ENCODE measurements at regions not wholly inside any gene's neighbourhood (a gene's known extent, or its start where the extent isn't known, plus 50 kb on each side); places are given as distances from the start of the nearest gene placed in this dataset.
A peak's percentile ranks its signal among the peaks of the same experiment; 100 is the strongest.

DNA sequence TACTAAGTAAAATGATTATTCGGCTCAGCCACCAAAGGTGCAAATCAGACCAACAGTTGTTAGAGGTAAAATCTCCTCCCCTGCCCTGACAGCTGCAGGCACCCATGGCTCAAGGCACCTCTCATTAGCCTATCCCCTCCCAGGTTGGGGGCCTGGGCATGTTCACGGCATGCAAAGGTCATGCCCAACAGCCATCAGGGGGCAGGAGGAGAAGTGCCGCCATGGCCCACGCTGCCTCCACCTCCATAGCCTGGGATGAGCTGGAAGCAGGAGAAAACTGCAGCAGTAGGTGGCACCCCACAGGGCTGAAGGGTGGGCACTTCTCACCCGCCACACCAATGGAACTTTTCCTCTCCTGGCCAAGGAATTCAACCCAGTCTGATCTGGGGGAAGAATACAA, 146.4 kb upstream of the COX10 start:
- H3K4me1 Mint-ChIP-seq (ENCODE audit: low read depth) = peaks cover 68% of the 10 kb centered on the region
- intact Hi-C loops (cut with micrococcal nuclease) = no loop called here
- peaks cover 7% of the 10 kb centered on the region for H3K9me3 Mint-ChIP-seq
- peaks cover 29% of the 10 kb centered on the region for H3K36me3 Mint-ChIP-seq (ENCODE audit: low read depth)
- no peak overlapping the region for H3K4me3 Mint-ChIP-seq
- no peaks in the 10 kb centered on the region for H3K27me3 Mint-ChIP-seq
- H3K27ac Mint-ChIP-seq = peak overlapping the region; percentile 72

GRCh38 chr17:13925579-13925978, 143.7 kb upstream of the COX10 start:
- Mint-ChIP-seq H3K27ac (no peak overlapping the region), H3K36me3 (ENCODE audit: low read depth) (peaks cover 50% of the 10 kb centered on the region), H3K27me3 (no peaks in the 10 kb centered on the region), H3K9me3 (peaks cover 22% of the 10 kb centered on the region), H3K4me1 (ENCODE audit: low read depth) (peaks cover 61% of the 10 kb centered on the region), H3K4me3 (no peak overlapping the region)
- intact Hi-C loops (cut with micrococcal nuclease) = no loop called here

GRCh38 chr17:13931111-13931526, 138.2 kb upstream of the COX10 start:
- intact Hi-C loops (cut with micrococcal nuclease) = loop anchor here (2.0 to 10.0 kb wide), 6 partner anchors 76 to 1306 kb away; partner anchors contain the start of genes COX10 and HS3ST3B1
- Mint-ChIP-seq H3K9me3 (peaks cover 15% of the 10 kb centered on the region), H3K4me1 (ENCODE audit: low read depth) (peaks cover 40% of the 10 kb centered on the region), H3K4me3 (peak overlapping the region; percentile 68), H3K27me3 (no peaks in the 10 kb centered on the region), H3K27ac (peak overlapping the region; percentile 91), H3K36me3 (ENCODE audit: low read depth) (peaks cover 24% of the 10 kb centered on the region)

GRCh38 chr17:13931800-13932460, 137.4 kb upstream of the COX10 start:
- peaks cover 15% of the 10 kb centered on the region for H3K9me3 Mint-ChIP-seq
- no peaks in the 10 kb centered on the region for H3K27me3 Mint-ChIP-seq
- intact Hi-C loops (cut with micrococcal nuclease) = loop anchor here (2.0 to 10.0 kb wide), 6 partner anchors 75 to 1305 kb away; partner anchors contain the start of genes COX10 and HS3ST3B1
- H3K4me3 Mint-ChIP-seq = no peak overlapping the region
- H3K36me3 Mint-ChIP-seq (ENCODE audit: low read depth) = peaks cover 23% of the 10 kb centered on the region
- peaks cover 40% of the 10 kb centered on the region for H3K4me1 Mint-ChIP-seq (ENCODE audit: low read depth)
- peak overlapping the region; percentile 91 for H3K27ac Mint-ChIP-seq

GRCh38 chr17:13933441-13934276, 135.6 kb upstream of the COX10 start:
- peak overlapping the region; percentile 91 for H3K27ac Mint-ChIP-seq
- H3K36me3 Mint-ChIP-seq (ENCODE audit: low read depth) = peaks cover 18% of the 10 kb centered on the region
- peaks cover 30% of the 10 kb centered on the region for H3K4me1 Mint-ChIP-seq (ENCODE audit: low read depth)
- H3K4me3 Mint-ChIP-seq = no peak overlapping the region
- intact Hi-C loops (cut with micrococcal nuclease) = loop anchor here (5.0 to 10.0 kb wide), 4 partner anchors 74 to 1304 kb away; partner anchors contain the start of gene COX10
- no peaks in the 10 kb centered on the region for H3K27me3 Mint-ChIP-seq
- peaks cover 12% of the 10 kb centered on the region for H3K9me3 Mint-ChIP-seq

- Mint-ChIP-seq H3K36me3 (ENCODE audit: low read depth) (no peaks in the 10 kb centered on the region), H3K4me1 (ENCODE audit: low read depth) (peaks cover 5% of the 10 kb centered on the region), H3K9me3 (peaks cover 18% of the 10 kb centered on the region), H3K4me3 (no peak overlapping the region), H3K27ac (no peak overlapping the region), H3K27me3 (peaks cover 4% of the 10 kb centered on the region)
- intact Hi-C loops (cut with micrococcal nuclease) = loop anchor here (10.0 kb wide), 1 partner anchor 666 kb away; no protein-coding TSS in a partner anchor
Observed at GRCh38 chr17:13939222-13939621, 130.1 kb upstream of the COX10 start.

GRCh38 chr17:13940858-13941665, 128.2 kb upstream of the COX10 start:
- H3K27ac Mint-ChIP-seq = no peak overlapping the region
- H3K27me3 Mint-ChIP-seq = peaks cover 4% of the 10 kb centered on the region
- H3K4me1 Mint-ChIP-seq (ENCODE audit: low read depth) = peaks cover 5% of the 10 kb centered on the region
- peaks cover 18% of the 10 kb centered on the region for H3K9me3 Mint-ChIP-seq
- intact Hi-C loops (cut with micrococcal nuclease) = loop anchor here (5.0 kb wide), 1 partner anchor 344 kb away; no protein-coding TSS in a partner anchor
- no peak overlapping the region for H3K4me3 Mint-ChIP-seq
- H3K36me3 Mint-ChIP-seq (ENCODE audit: low read depth) = no peaks in the 10 kb centered on the region

GRCh38 chr17:13941781-13942180, 127.5 kb upstream of the COX10 start:
- H3K27me3 Mint-ChIP-seq = peaks cover 4% of the 10 kb centered on the region
- H3K36me3 Mint-ChIP-seq (ENCODE audit: low read depth) = no peaks in the 10 kb centered on the region
- H3K27ac Mint-ChIP-seq = no peak overlapping the region
- intact Hi-C loops (cut with micrococcal nuclease) = loop anchor here (5.0 kb wide), 1 partner anchor 344 kb away; no protein-coding TSS in a partner anchor
- no peak overlapping the region for H3K4me3 Mint-ChIP-seq
- peaks cover 18% of the 10 kb centered on the region for H3K9me3 Mint-ChIP-seq
- peaks cover 5% of the 10 kb centered on the region for H3K4me1 Mint-ChIP-seq (ENCODE audit: low read depth)

DNA sequence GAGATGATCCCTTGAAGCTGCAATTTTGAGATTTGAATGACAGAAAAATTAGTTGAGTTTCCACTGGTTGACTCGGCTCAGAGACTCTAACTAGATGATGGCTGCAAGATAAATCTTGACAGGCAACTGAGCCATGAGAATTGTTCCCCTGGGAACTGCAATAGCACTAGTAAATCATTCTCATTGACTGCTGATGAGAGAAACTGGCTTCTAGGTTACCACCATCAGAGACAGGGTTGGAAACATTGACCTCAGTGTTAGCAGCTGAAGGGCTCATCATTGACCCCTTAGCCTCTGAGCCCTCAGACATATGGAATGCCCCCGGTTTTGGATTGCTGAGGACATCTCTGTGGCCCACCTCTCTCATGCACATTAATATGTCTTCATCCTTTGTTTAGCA, 125.4 kb upstream of the COX10 start:
- peaks cover 5% of the 10 kb centered on the region for H3K4me1 Mint-ChIP-seq (ENCODE audit: low read depth)
- no peak overlapping the region for H3K27ac Mint-ChIP-seq
- H3K27me3 Mint-ChIP-seq = peaks cover 4% of the 10 kb centered on the region
- intact Hi-C loops (cut with micrococcal nuclease) = loop anchor here (5.0 kb wide), 1 partner anchor 347 kb away; no protein-coding TSS in a partner anchor
- peaks cover 14% of the 10 kb centered on the region for H3K9me3 Mint-ChIP-seq
- H3K36me3 Mint-ChIP-seq (ENCODE audit: low read depth) = no peaks in the 10 kb centered on the region
- no peak overlapping the region for H3K4me3 Mint-ChIP-seq

GRCh38 chr17:13947499-13947898, 121.8 kb upstream of the COX10 start:
- no peaks in the 10 kb centered on the region for H3K9me3 Mint-ChIP-seq
- no peaks in the 10 kb centered on the region for H3K4me1 Mint-ChIP-seq (ENCODE audit: low read depth)
- intact Hi-C loops (cut with micrococcal nuclease) = no loop called here
- H3K4me3 Mint-ChIP-seq = no peak overlapping the region
- H3K27ac Mint-ChIP-seq = no peak overlapping the region
- H3K27me3 Mint-ChIP-seq = peaks cover 6% of the 10 kb centered on the region
- no peaks in the 10 kb centered on the region for H3K36me3 Mint-ChIP-seq (ENCODE audit: low read depth)

- Mint-ChIP-seq H3K27ac (no peak overlapping the region), H3K27me3 (peaks cover 2% of the 10 kb centered on the region), H3K4me1 (ENCODE audit: low read depth) (no peaks in the 10 kb centered on the region), H3K9me3 (no peaks in the 10 kb centered on the region), H3K36me3 (ENCODE audit: low read depth) (no peaks in the 10 kb centered on the region), H3K4me3 (no peak overlapping the region)
- intact Hi-C loops (cut with micrococcal nuclease) = no loop called here
Observed at GRCh38 chr17:13952009-13952750, 117.1 kb upstream of the COX10 start.

GRCh38 chr17:13953841-13954240, 115.5 kb upstream of the COX10 start:
- Mint-ChIP-seq H3K4me3 (no peak overlapping the region), H3K36me3 (ENCODE audit: low read depth) (no peaks in the 10 kb centered on the region), H3K4me1 (ENCODE audit: low read depth) (no peaks in the 10 kb centered on the region), H3K27ac (no peak overlapping the region), H3K27me3 (peaks cover 2% of the 10 kb centered on the region), H3K9me3 (no peaks in the 10 kb centered on the region)
- intact Hi-C loops (cut with micrococcal nuclease) = no loop called here

GRCh38 chr17:13957636-13958035, 111.7 kb upstream of the COX10 start:
- Mint-ChIP-seq H3K4me3 (no peak overlapping the region), H3K9me3 (peaks cover 9% of the 10 kb centered on the region), H3K4me1 (ENCODE audit: low read depth) (peaks cover 1% of the 10 kb centered on the region), H3K36me3 (ENCODE audit: low read depth) (no peaks in the 10 kb centered on the region), H3K27me3 (no peaks in the 10 kb centered on the region), H3K27ac (no peak overlapping the region)
- intact Hi-C loops (cut with micrococcal nuclease) = no loop called here

Data from dendritic cell treated with granulocyte-macrophage colony-stimulating factor and Interleukin-4, amounts not matched to agents 40 ng/mL and 50 ng/mL, for 4 days (primary cell).